OCI-LY7 (cell line): ENCODE measurements at regions not wholly inside any gene's neighbourhood (a gene's known extent, or its start where the extent isn't known, plus 50 kb on each side); places are given as distances from the start of the nearest gene placed in this dataset.
"Not testable (repeated sequence)": the region's sequence is repeated elsewhere in the genome, so short reads cannot be mapped to it uniquely, and the experiment has no call there.

ENCODE experiments used
- BruUV-seq: library from RNA; stranded (reverse); fragments of 400-500 nt; replicated peaks from 2 replicates; lab custom pipeline; 2021; lab: Mats Ljungman, UMichigan
- CTCF ChIA-PET: fragments of 300-600 bp; sonication (Branson Sonifier 250); formaldehyde crosslinking; loops from one replicate; lab custom pipeline; 2022; ENCODE audit warnings: antibody characterized with exemption; ENCODE audit not compliant: unreplicated experiment; lab: Charles Lee
- POLR2A ChIA-PET: fragments of 300-600 bp; sonication (Branson Sonifier 250); formaldehyde crosslinking; loops from one replicate; lab custom pipeline; 2022; ENCODE audit warnings: antibody characterized with exemption; lab: Charles Lee
- DNase-seq: peaks from one replicate; pipeline ENCODE4 v3.0.0-alpha.2; 2015; ENCODE audit warnings: low spot score
- H2AFZ ChIP-seq: fragments of 200-600 bp; sonication (generic), shearing (Covaris generic); 2 replicates; pipeline ENCODE4 v1.6.1; 2014; ENCODE audit warnings: mild to moderate bottlenecking, antibody characterized with exemption, low read length, moderate library complexity
- H3K27ac ChIP-seq: fragments of 200-600 bp; sonication (generic); 2 replicates; pipeline ENCODE4 v1.5.1; 2014; ENCODE audit warnings: mixed run types, low read depth, mild to moderate bottlenecking, moderate library complexity, low read length, inconsistent platforms; ENCODE audit not compliant: poor library complexity, severe bottlenecking
- H3K36me3 ChIP-seq: fragments of 200-600 bp; sonication (generic); 2 replicates; pipeline ENCODE4 v1.6.1; 2014; ENCODE audit warnings: mild to moderate bottlenecking, antibody characterized with exemption, low read length, moderate library complexity, mixed read lengths; ENCODE audit not compliant: insufficient read depth
- H3K4me1 ChIP-seq: fragments of 200-600 bp; sonication (generic); 2 replicates; pipeline ENCODE4 v1.5.1; 2014; ENCODE audit warnings: mild to moderate bottlenecking, low read length; ENCODE audit not compliant: insufficient read depth, poor library complexity, severe bottlenecking
- H3K4me2 ChIP-seq: fragments of 200-600 bp; sonication (generic); 2 replicates; pipeline ENCODE4 v1.6.1; 2014; ENCODE audit warnings: mild to moderate bottlenecking, low read length
- H3K4me3 ChIP-seq: fragments of 200-600 bp; sonication (generic); 2 replicates; pipeline ENCODE4 v1.5.1; 2014; ENCODE audit warnings: mild to moderate bottlenecking, low read depth, low read length; ENCODE audit not compliant: poor library complexity, severe bottlenecking
- H3K79me2 ChIP-seq: fragments of 200-600 bp; sonication (generic); 2 replicates; pipeline ENCODE4 v1.6.1; 2016; ENCODE audit warnings: low read depth, mild to moderate bottlenecking, low read length, moderate library complexity, mixed read lengths; ENCODE audit not compliant: insufficient read depth
- H3K9me2 ChIP-seq: fragments of 200-600 bp; sonication (generic); 2 replicates; pipeline ENCODE4 v1.6.1; 2016; ENCODE audit warnings: mild to moderate bottlenecking, low read length, mixed read lengths; ENCODE audit not compliant: insufficient read depth
- H3K9me3 ChIP-seq: fragments of 200-600 bp; sonication (generic); 2 replicates; pipeline ENCODE4 v1.6.1; 2014; ENCODE audit warnings: mild to moderate bottlenecking, mixed run types, low read length, mixed read lengths
- H4K20me1 ChIP-seq: fragments of 200-600 bp; sonication (generic); 2 replicates; pipeline ENCODE4 v1.6.1; 2014; ENCODE audit warnings: mild to moderate bottlenecking, antibody characterized with exemption, low read length, moderate library complexity, mixed read lengths; ENCODE audit not compliant: insufficient read depth
- EZH2phosphoT487 ChIP-seq: fragments of 200-600 bp; sonication (generic); IDR thresholded peaks from 2 replicates; pipeline ENCODE4 v1.6.1; 2018; ENCODE audit warnings: low read depth, borderline replicate concordance, mild to moderate bottlenecking, mixed run types, antibody characterized with exemption, low read length, moderate library complexity, mixed read lengths
- intact Hi-C: fragments of 100-400 bp; cut with micrococcal nuclease; formaldehyde crosslinking; loops from one replicate; pipeline ENCODE4 v1.10.0; 2022; ENCODE audit not compliant: unreplicated experiment
- TF ChIP-seq, protein P1 (sequence below): fragments of 200-600 bp; sonication (generic); conservative IDR thresholded peaks from 2 replicates; pipeline ENCODE4 v1.5.1; 2014; ENCODE audit warnings: mild to moderate bottlenecking, antibody characterized with exemption, low read length, moderate library complexity, mixed read lengths

DNA sequence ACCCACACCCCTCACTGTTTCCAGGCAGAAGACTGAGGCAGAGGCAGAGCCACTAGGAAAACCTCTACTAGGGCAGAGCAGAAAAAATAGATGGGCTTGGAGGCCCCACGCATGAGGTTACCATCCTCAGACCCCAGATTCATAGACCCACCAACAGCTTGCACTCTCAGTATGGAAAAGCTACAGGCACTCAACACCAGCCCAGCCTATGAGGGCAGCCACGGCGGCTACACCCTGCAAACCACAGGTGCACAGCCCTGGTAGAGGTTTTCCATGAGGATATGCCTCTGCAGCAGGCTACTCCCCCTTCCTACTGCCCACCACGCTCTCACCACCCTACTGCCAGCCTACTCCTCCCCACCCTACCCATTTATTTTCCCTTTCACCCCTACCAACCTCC is 235.1 kb downstream of the CWH43 start:
- Histone ChIP-seq H3K9me3 (no peaks in the 10 kb centered on the region), H3K79me2 (no peaks in the 10 kb centered on the region), H3K36me3 (no peaks in the 10 kb centered on the region), H3K9me2 (no peaks in the 10 kb centered on the region), H4K20me1 (no peaks in the 10 kb centered on the region), H3K4me1 (no peaks in the 10 kb centered on the region), H3K4me2 (no peak overlapping the region), H3K27ac (no peak overlapping the region), H3K4me3 (no peak overlapping the region), H2AFZ (no peak overlapping the region)
- no peak for DNase-seq
- intact Hi-C loops, result no loop called here
- BruUV-seq, result no TSS peak
- ChIA-PET POLR2A (no interaction called here), CTCF (no interaction called here)
- no peak for TF ChIP-seq EZH2phosphoT487
- TF ChIP-seq, protein P1, sequence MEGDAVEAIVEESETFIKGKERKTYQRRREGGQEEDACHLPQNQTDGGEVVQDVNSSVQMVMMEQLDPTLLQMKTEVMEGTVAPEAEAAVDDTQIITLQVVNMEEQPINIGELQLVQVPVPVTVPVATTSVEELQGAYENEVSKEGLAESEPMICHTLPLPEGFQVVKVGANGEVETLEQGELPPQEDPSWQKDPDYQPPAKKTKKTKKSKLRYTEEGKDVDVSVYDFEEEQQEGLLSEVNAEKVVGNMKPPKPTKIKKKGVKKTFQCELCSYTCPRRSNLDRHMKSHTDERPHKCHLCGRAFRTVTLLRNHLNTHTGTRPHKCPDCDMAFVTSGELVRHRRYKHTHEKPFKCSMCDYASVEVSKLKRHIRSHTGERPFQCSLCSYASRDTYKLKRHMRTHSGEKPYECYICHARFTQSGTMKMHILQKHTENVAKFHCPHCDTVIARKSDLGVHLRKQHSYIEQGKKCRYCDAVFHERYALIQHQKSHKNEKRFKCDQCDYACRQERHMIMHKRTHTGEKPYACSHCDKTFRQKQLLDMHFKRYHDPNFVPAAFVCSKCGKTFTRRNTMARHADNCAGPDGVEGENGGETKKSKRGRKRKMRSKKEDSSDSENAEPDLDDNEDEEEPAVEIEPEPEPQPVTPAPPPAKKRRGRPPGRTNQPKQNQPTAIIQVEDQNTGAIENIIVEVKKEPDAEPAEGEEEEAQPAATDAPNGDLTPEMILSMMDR, result no peak

DNA sequence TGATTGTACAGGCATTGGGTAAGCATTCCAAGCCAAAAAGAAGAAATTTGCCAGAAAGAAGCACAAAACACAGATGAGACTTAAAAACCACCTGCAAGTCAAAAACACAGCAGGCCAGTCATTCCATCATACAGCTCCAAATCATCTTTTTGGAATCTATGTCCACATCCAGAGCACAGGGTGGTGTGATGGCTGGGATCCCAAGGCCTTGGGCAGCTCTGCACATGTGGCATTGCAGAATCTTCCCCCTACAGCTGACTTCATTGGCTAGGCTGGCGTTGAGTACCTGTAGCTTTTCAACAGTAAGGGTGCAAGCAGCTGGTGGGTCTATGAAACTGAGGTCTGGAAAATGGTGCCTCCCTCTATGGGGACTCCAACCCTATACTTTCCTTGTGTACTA is 236.7 kb downstream of the CWH43 start:
- H3K4me1 ChIP-seq, CTCF ChIA-PET, H3K9me2 ChIP-seq, H3K27ac ChIP-seq, H3K4me2 ChIP-seq, intact Hi-C loops, H3K4me3 ChIP-seq, H2AFZ ChIP-seq, POLR2A ChIA-PET, H4K20me1 ChIP-seq, DNase-seq, H3K79me2 ChIP-seq, H3K36me3 ChIP-seq, H3K9me3 ChIP-seq, BruUV-seq: not testable (repeated sequence)

DNA sequence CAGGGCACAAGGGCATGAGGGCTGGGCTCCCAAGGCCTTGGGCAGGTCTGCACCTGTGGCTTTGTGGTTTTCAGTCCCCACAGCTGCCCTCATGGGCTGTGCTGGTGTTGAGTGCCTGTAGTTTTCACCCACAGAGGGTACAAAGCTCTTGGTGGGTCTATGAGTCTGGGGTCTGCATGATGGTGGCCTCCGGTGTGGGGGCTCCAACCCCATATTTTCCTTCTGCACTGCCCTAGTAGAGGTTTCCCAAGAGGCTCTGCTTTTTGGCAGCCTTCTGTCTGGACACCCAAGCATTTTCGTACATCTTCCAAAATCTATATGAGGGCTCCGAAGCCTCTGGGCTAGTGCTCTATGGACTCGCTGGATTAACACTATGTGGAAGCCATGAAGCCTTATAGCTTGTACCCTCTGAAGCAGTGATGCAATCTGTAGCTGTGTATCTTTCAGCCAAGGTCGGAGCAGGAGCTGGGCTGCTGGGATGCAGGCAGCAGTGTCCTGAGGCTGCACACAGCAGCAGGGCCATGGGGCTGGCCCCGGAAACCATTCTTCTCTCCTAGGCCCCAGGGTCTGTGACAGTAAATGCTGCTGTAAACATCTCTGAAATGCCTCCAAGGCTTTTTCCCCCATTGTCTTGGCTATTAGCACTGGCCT is 240.3 kb downstream of the CWH43 start:
- intact Hi-C loops, result not testable (repeated sequence)

DNA sequence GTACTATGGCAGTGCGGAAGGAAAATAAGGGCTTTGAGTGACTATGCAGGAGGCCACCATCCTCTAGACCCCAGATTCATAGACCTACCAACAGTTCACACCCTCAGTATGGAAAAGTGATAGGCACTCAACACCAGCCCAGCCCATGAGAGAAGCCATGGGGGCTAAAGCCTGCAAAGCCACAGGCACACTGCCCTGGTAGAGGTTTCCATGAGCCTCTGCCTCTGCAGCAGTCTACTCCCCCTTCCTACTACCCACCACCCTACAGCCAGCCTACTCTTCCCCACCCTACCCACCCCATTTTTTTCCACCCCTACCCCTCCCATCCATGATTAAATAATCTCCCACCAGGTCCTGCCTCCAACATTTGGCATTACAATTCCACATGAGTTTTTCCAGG is 241.9 kb downstream of the CWH43 start:
- H3K79me2 ChIP-seq, DNase-seq, H3K4me3 ChIP-seq, H3K9me3 ChIP-seq, POLR2A ChIA-PET, CTCF ChIA-PET, H3K27ac ChIP-seq, BruUV-seq, H3K36me3 ChIP-seq, H2AFZ ChIP-seq, H3K4me2 ChIP-seq, H3K4me1 ChIP-seq, intact Hi-C loops, H3K9me2 ChIP-seq, H4K20me1 ChIP-seq: not testable (repeated sequence)

More for the DNA sequence above, 240.3 kb downstream of the CWH43 start:
- H3K79me2 ChIP-seq, H3K27ac ChIP-seq, H3K4me3 ChIP-seq, POLR2A ChIA-PET, H3K9me3 ChIP-seq, H2AFZ ChIP-seq, CTCF ChIA-PET, H4K20me1 ChIP-seq, H3K4me2 ChIP-seq, H3K4me1 ChIP-seq, H3K9me2 ChIP-seq, BruUV-seq, H3K36me3 ChIP-seq, DNase-seq: not testable (repeated sequence)

DNA sequence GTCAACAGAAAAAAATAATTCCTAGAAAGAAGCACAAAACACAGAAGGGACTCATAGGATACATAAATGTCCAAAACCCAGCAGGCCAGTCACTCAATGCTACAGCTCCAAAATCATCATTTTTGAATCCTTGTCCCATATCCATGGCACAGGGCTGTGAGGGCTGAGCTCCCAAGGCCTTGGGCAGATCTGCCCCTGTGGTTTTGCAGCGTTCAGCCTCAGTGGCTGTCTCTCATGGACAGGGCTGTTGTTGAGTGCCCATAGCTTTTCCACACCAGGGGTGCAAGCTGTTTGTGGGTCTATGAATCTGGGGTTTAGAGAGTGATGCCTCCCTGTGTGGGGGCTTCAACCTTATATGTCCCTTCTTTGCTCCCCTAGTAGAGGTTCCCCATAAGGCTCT is 243.2 kb downstream of the CWH43 start:
- CTCF ChIA-PET, H3K4me1 ChIP-seq, H2AFZ ChIP-seq, H3K4me3 ChIP-seq, POLR2A ChIA-PET, H3K36me3 ChIP-seq, H3K9me2 ChIP-seq, H3K79me2 ChIP-seq, BruUV-seq, H4K20me1 ChIP-seq, H3K27ac ChIP-seq, H3K9me3 ChIP-seq, DNase-seq, H3K4me2 ChIP-seq, intact Hi-C loops: not testable (repeated sequence)

DNA sequence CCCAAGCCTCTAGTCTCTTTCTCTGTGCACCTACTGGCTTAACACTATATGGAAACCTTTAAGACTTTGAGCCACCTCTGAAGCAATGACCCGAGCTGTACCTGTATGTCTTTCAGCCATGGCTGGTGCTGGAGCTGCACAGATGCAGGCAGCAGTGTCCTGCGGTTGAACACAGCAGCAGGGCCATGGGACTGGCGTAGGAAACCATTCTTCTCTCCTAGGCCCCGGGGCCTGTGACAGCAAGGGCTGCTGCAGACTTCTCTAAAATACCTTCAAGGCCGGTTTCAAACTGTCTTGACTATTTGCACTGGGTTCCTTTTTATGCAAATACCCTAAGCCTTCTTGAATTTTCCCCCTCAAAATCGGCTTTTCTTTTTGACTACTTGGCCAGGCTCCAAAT is 243.6 kb downstream of the CWH43 start:
- H3K4me1 ChIP-seq, H3K4me3 ChIP-seq, H2AFZ ChIP-seq, CTCF ChIA-PET, H3K9me3 ChIP-seq, H3K79me2 ChIP-seq, DNase-seq, H3K36me3 ChIP-seq, H3K27ac ChIP-seq, H3K9me2 ChIP-seq, H3K4me2 ChIP-seq, BruUV-seq, POLR2A ChIA-PET, intact Hi-C loops, H4K20me1 ChIP-seq: not testable (repeated sequence)
